Ecto neural progenitor cell (in vitro differentiated cells): ENCODE measurements at regions not wholly inside any gene's neighbourhood (a gene's known extent, or its start where the extent isn't known, plus 50 kb on each side); places are given as distances from the start of the nearest gene placed in this dataset.
"Not testable (repeated sequence)": the region's sequence is repeated elsewhere in the genome, so short reads cannot be mapped to it uniquely, and the experiment has no call there.

Experiments used
- DNase-seq: peaks from one replicate; pipeline ENCODE4 v3.0.0-alpha.2; 2018; ENCODE audit warnings: low spot score

- DNase-seq: no peak
Observed at GRCh38 chr7:115642194-115642593, 388.4 kb downstream of the TFEC start.

- no peak for DNase-seq
Observed at GRCh38 chr7:115638853-115639252, 391.7 kb downstream of the TFEC start.

GRCh38 chr7:115637128-115637527 is 393.4 kb downstream of the TFEC start:
- DNase-seq: no peak

- DNase-seq: no peak
Observed at GRCh38 chr7:115635876-115636275, 394.7 kb downstream of the TFEC start.

GRCh38 chr7:115635376-115635775 is 395.2 kb downstream of the TFEC start:
- DNase-seq: no peak

- no peak for DNase-seq
Observed at GRCh38 chr7:115634633-115635032, 395.9 kb downstream of the TFEC start.

GRCh38 chr7:115632636-115633035 is 397.9 kb downstream of the TFEC start:
- no peak for DNase-seq

GRCh38 chr7:115631782-115632181 is 398.8 kb downstream of the TFEC start:
- DNase-seq: no peak

- no peak for DNase-seq
Observed at GRCh38 chr7:115630049-115630448, 400.5 kb downstream of the TFEC start.

GRCh38 chr7:115618676-115619075 is 411.9 kb downstream of the TFEC start:
- no peak for DNase-seq

GRCh38 chr7:115613836-115614235 is 416.7 kb downstream of the TFEC start:
- no peak for DNase-seq

- DNase-seq: no peak
Observed at GRCh38 chr7:115603416-115603815, 427.1 kb downstream of the TFEC start.

GRCh38 chr7:115600207-115600606 is 430.4 kb downstream of the TFEC start:
- no peak for DNase-seq

GRCh38 chr7:115599184-115599583 is 431.4 kb downstream of the TFEC start:
- not testable (repeated sequence) for DNase-seq

- DNase-seq: not testable (repeated sequence)
Observed at GRCh38 chr7:115597220-115597619, 433.3 kb downstream of the TFEC start.

- no peak for DNase-seq
Observed at GRCh38 chr7:115593111-115593510, 437.5 kb downstream of the TFEC start.

GRCh38 chr7:115585015-115585718 is 445.4 kb downstream of the TFEC start:
- DNase-seq: no peak

GRCh38 chr7:115582956-115583355 is 447.6 kb downstream of the TFEC start:
- no peak for DNase-seq

GRCh38 chr7:115578576-115578975 is 452.0 kb downstream of the TFEC start:
- DNase-seq: no peak

- DNase-seq: no peak
Observed at GRCh38 chr7:115574681-115575291, 455.8 kb downstream of the TFEC start.

- DNase-seq: no peak
Observed at GRCh38 chr7:115572111-115572510, 458.5 kb downstream of the TFEC start.

- DNase-seq: no peak
Observed at GRCh38 chr7:115561335-115562110, 469.0 kb downstream of the TFEC start.

GRCh38 chr7:115559877-115560276 is 470.7 kb downstream of the TFEC start:
- DNase-seq: no peak
